Thyroid gland (tissue), 4 donors: ENCODE measurements at regions not wholly inside any gene's neighbourhood (a gene's known extent, or its start where the extent isn't known, plus 50 kb on each side); places are given as distances from the start of the nearest gene placed in this dataset.

ENCODE experiments used
- DNase-seq, 2 donors: peaks; one replicate each; pipeline ENCODE4 v3.0.0-alpha.2; 2019
- H3K27ac ChIP-seq, 3 donors: fragments of 200-600 bp; sonication (generic); 1 replicate in 2 of 3; 2 replicates in 1 of 3; pipeline ENCODE4 v1.5.1; 2016 to 2019; ENCODE audit warnings: mild to moderate bottlenecking in 1 of 3, moderate library complexity in 1 of 3
- H3K27me3 ChIP-seq: fragments of 200-600 bp; sonication (generic); one replicate; pipeline ENCODE4 v1.5.1; 2019
- H3K36me3 ChIP-seq, 2 donors: fragments of 200-600 bp; sonication (generic); one replicate each; pipeline ENCODE4 v1.5.1; 2016 to 2019
- H3K4me1 ChIP-seq, 2 donors: fragments of 200-600 bp; sonication (generic); one replicate each; pipeline ENCODE4 v1.5.1; 2017 to 2019
- H3K4me3 ChIP-seq, 3 donors: fragments of 200-600 bp; sonication (generic); replicated peaks in 1 of 3; 1 replicate in 2 of 3; 2 replicates in 1 of 3; pipeline ENCODE4 v1.5.1; 2016; ENCODE audit warnings: mild to moderate bottlenecking in 1 of 3
- H3K9me3 ChIP-seq: fragments of 200-600 bp; sonication (generic); one replicate; pipeline ENCODE4 v1.5.1; 2017
- CTCF ChIP-seq, 6 experiments: fragments of 200-600 bp in 3 of 6; fragments of 450-650 bp in 3 of 6; sonication (generic) in 3 of 6; IDR thresholded peaks; one replicate each; pipeline ENCODE4 v1.5.1; 2016 to 2019; ENCODE audit warnings: antibody characterized with exemption in 6 of 6, mild to moderate bottlenecking in 2 of 6, inconsistent platforms in 1 of 6, moderate library complexity in 1 of 6
- POLR2A ChIP-seq, 2 donors: fragments of 450-650 bp; IDR thresholded peaks; one replicate each; pipeline ENCODE4 v1.6.1; 2017; ENCODE audit warnings: antibody characterized with exemption in 2 of 2, mild to moderate bottlenecking in 2 of 2, moderate library complexity in 1 of 2
- WGBS, 2 donors: methylation state at CpG; one replicate each; pipeline ENCODE4 v1.1.5; 2017; 5-methylcytosine and 5-hydroxymethylcytosine counted together
- intact Hi-C: fragments of 100-400 bp; cut with DNase I; formaldehyde crosslinking; loops from one replicate; pipeline ENCODE4 v1.15.1; 2023

GRCh38 chr4:126593626-126594025 lies 1039.1 kb upstream of the INTU start:
- H3K4me1 ChIP-seq: peaks cover 3% of the 10 kb centered on the region in 2 donors
- intact Hi-C loops: no loop called here
- H3K4me3 ChIP-seq: no peak overlapping the region
- H3K9me3 ChIP-seq: no peaks in the 10 kb centered on the region
- no peaks in the 10 kb centered on the region for H3K36me3 ChIP-seq
- TF ChIP-seq CTCF (IDR thresholded peaks at IDR 0.05) (no peak), POLR2A (IDR thresholded peaks at IDR 0.05) (no peak)
- 93 to 94% methylated on average over 2 of the region's 2 CpGs for WGBS, 2 donors
- H3K27ac ChIP-seq: no peak overlapping the region
- no peaks in the 10 kb centered on the region for H3K27me3 ChIP-seq
- no peak for DNase-seq

GRCh38 chr4:126595643-126596042 lies 1037.1 kb upstream of the INTU start:
- H3K4me3 ChIP-seq: no peak overlapping the region
- TF ChIP-seq POLR2A (IDR thresholded peaks at IDR 0.05) (no peak), CTCF (IDR thresholded peaks at IDR 0.05) (no peak)
- H3K4me1 ChIP-seq: peaks cover 3% of the 10 kb centered on the region in 2 donors
- H3K27me3 ChIP-seq: no peaks in the 10 kb centered on the region
- no peak for DNase-seq
- intact Hi-C loops: no loop called here
- 14 to 18% methylated on average over 2 of the region's 2 CpGs for WGBS, 2 donors
- H3K36me3 ChIP-seq: no peaks in the 10 kb centered on the region
- H3K27ac ChIP-seq: no peak overlapping the region
- H3K9me3 ChIP-seq: no peaks in the 10 kb centered on the region

- DNase-seq: no peak
- Histone ChIP-seq H3K9me3 (no peaks in the 10 kb centered on the region), H3K36me3 (no peaks in the 10 kb centered on the region), H3K27me3 (no peaks in the 10 kb centered on the region), H3K27ac (no peak overlapping the region), H3K4me3 (no peak overlapping the region), H3K4me1 (no peaks in the 10 kb centered on the region)
- TF ChIP-seq CTCF (IDR thresholded peaks at IDR 0.05) (no peak), POLR2A (IDR thresholded peaks at IDR 0.05) (no peak)
- intact Hi-C loops: no loop called here
- WGBS, 2 donors: 92 to 93% methylated on average over 4 of the region's 4 CpGs
These were observed 1033.0 kb upstream of the INTU start for GRCh38 chr4:126599746-126600145.

GRCh38 chr4:126603210-126603609 lies 1029.5 kb upstream of the INTU start:
- Histone ChIP-seq H3K4me1 (no peaks in the 10 kb centered on the region), H3K36me3 (no peaks in the 10 kb centered on the region), H3K4me3 (no peak overlapping the region), H3K27ac (no peak overlapping the region), H3K9me3 (no peaks in the 10 kb centered on the region), H3K27me3 (no peaks in the 10 kb centered on the region)
- no peak for DNase-seq
- no peak for TF ChIP-seq CTCF (IDR thresholded peaks at IDR 0.05)
- TF ChIP-seq POLR2A (IDR thresholded peaks at IDR 0.05): no peak
- intact Hi-C loops: no loop called here
- 96 to 98% methylated on average over 1 of the region's 1 CpG for WGBS, 2 donors

- intact Hi-C loops: no loop called here
These were observed 1028.9 kb upstream of the INTU start for GRCh38 chr4:126603825-126604224.

More at GRCh38 chr4:126603825-126604224, 1028.9 kb upstream of the INTU start:
- H3K27ac ChIP-seq: no peak overlapping the region
- no peaks in the 10 kb centered on the region for H3K27me3 ChIP-seq
- WGBS, 2 donors: 93 to 96% methylated on average over 2 of the region's 2 CpGs
- DNase-seq: no peak
- H3K4me1 ChIP-seq: no peaks in the 10 kb centered on the region
- no peak overlapping the region for H3K4me3 ChIP-seq
- no peak for TF ChIP-seq CTCF (IDR thresholded peaks at IDR 0.05)
- TF ChIP-seq POLR2A (IDR thresholded peaks at IDR 0.05): no peak
- no peaks in the 10 kb centered on the region for H3K36me3 ChIP-seq
- H3K9me3 ChIP-seq: no peaks in the 10 kb centered on the region
